Peyer's patch (tissue), 4 donors: ENCODE measurements at regions not wholly inside any gene's neighbourhood (a gene's known extent, or its start where the extent isn't known, plus 50 kb on each side); places are given as distances from the start of the nearest gene placed in this dataset.

Experiments used
- DNase-seq, 3 donors: peaks; one replicate each; pipeline ENCODE4 v3.0.0-alpha.2; 2017 to 2019
- H3K27ac ChIP-seq, 4 donors: fragments of 200-600 bp; sonication (generic); one replicate each; pipeline ENCODE4 v1.5.1; 2016 to 2019
- H3K27me3 ChIP-seq, 2 donors: fragments of 200-600 bp; sonication (generic); one replicate each; pipeline ENCODE4 v1.5.1; 2019
- H3K36me3 ChIP-seq, 3 donors: fragments of 200-600 bp; sonication (generic); one replicate each; pipeline ENCODE4 v1.5.1; 2016 to 2019
- H3K4me1 ChIP-seq, 4 donors: fragments of 200-600 bp; sonication (generic); one replicate each; pipeline ENCODE4 v1.5.1; 2016 to 2019
- H3K4me3 ChIP-seq, 4 donors: fragments of 200-600 bp; sonication (generic); 1 replicate in 3 of 4; 2 replicates in 1 of 4; pipeline ENCODE4 v1.5.1; 2016 to 2019; ENCODE audit warnings: mild to moderate bottlenecking in 1 of 4
- H3K9me3 ChIP-seq, 4 donors: fragments of 200-600 bp; sonication (generic); one replicate each; pipeline ENCODE4 v1.5.1; 2016 to 2019; ENCODE audit warnings: mild to moderate bottlenecking in 1 of 4
- POLR2A ChIP-seq, 2 donors: fragments of 450-650 bp; IDR thresholded peaks; one replicate each; pipeline ENCODE4 v1.5.1; 2017; ENCODE audit warnings: antibody characterized with exemption in 2 of 2, mild to moderate bottlenecking in 2 of 2, moderate library complexity in 2 of 2
- TF ChIP-seq, protein P1 (sequence below), 6 experiments: fragments of 450-650 bp in 4 of 6; fragments of 200-600 bp in 2 of 6; sonication (generic) in 1 of 6; IDR thresholded peaks; one replicate each; pipeline ENCODE4 v1.5.1; 2017 to 2019; ENCODE audit warnings: antibody characterized with exemption in 6 of 6, mild to moderate bottlenecking in 3 of 6, moderate library complexity in 1 of 6

DNA sequence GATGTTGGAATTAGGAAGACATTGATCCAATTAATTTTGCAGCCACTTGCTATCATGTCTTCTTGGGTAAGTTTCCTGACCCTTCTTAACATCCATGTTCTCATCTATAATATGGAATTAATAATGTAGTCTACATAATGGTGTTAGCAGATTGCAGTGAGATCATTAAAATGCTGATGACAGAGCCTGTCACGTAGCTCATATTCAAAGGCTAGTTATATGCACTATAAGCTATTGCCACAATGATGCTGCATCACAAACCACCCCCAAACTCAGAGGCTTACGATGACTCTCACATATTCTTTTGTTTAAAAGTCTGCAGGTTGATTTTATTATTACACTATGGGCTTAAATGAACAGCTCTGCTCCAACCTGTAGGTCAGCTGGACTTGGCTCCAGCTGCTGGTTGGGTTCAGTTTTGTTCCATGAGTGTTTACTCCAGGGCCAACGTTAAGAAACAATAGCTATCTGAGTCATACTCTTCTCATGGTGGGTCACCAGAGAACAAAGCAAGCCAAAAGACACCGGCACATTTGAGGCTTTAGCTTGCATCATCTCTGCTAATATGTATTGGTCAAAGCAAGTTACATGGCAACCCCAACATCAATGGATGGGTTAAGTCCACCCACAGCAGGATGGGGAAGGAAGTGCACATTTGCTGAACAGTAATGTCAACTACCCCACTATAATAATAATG, 250.0 kb upstream of the SLCO3A1 start:
- H3K9me3 ChIP-seq: no peaks in the 10 kb centered on the region
- H3K27ac ChIP-seq: no peak overlapping the region
- H3K4me1 ChIP-seq: no peaks in the 10 kb centered on the region
- TF ChIP-seq, protein P1, sequence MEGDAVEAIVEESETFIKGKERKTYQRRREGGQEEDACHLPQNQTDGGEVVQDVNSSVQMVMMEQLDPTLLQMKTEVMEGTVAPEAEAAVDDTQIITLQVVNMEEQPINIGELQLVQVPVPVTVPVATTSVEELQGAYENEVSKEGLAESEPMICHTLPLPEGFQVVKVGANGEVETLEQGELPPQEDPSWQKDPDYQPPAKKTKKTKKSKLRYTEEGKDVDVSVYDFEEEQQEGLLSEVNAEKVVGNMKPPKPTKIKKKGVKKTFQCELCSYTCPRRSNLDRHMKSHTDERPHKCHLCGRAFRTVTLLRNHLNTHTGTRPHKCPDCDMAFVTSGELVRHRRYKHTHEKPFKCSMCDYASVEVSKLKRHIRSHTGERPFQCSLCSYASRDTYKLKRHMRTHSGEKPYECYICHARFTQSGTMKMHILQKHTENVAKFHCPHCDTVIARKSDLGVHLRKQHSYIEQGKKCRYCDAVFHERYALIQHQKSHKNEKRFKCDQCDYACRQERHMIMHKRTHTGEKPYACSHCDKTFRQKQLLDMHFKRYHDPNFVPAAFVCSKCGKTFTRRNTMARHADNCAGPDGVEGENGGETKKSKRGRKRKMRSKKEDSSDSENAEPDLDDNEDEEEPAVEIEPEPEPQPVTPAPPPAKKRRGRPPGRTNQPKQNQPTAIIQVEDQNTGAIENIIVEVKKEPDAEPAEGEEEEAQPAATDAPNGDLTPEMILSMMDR (IDR thresholded peaks at IDR 0.05): no peak
- TF ChIP-seq POLR2A (IDR thresholded peaks at IDR 0.05): no peak
- H3K4me3 ChIP-seq: no peak overlapping the region
- H3K27me3 ChIP-seq: no peaks in the 10 kb centered on the region
- DNase-seq: no peak
- H3K36me3 ChIP-seq: no peaks in the 10 kb centered on the region

DNA sequence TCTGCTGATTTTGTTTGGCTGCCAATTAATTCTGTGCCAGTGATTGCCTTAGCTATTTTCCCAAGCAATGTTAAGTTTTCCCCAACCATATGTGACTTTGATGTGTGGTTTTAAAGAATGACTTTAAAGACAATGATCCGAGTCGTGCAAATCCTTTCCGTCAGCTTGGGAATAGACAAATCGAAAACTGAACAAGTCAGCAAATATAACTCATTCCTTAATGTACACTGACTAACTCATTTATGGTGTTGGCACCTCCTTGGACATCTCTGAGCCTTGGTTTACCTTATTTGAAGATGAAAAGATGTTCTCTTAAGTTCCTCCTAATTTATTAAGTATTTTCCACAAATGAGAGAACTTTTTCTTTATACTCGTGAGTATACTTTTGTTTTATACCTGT, 249.4 kb upstream of the SLCO3A1 start:
- Histone ChIP-seq H3K27me3 (no peaks in the 10 kb centered on the region), H3K36me3 (no peaks in the 10 kb centered on the region), H3K4me1 (no peaks in the 10 kb centered on the region), H3K9me3 (no peaks in the 10 kb centered on the region), H3K27ac (no peak overlapping the region), H3K4me3 (no peak overlapping the region)
- TF ChIP-seq, protein P1 (IDR thresholded peaks at IDR 0.05): no peak
- TF ChIP-seq POLR2A (IDR thresholded peaks at IDR 0.05): no peak
- DNase-seq: no peak

DNA sequence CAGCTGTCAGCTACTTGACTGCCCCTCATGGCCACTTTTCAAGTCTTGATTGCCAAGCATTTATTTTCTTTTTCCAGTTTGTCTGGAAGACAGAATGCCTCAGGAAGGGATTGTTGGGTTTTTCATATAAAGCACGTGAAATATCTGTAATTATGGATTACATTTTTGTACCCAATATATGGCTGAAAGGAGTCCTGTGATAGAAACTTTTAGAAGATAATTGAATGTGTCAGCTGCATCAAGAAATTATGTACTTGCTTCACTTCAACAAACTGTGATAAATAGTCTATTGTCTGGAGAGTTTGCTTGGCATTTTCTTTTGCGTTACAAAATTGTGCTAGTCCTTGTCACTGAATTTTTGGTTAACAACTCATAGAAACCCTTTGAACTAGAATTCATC, 247.9 kb upstream of the SLCO3A1 start:
- Histone ChIP-seq H3K27ac (no peak overlapping the region), H3K4me3 (no peak overlapping the region), H3K27me3 (no peaks in the 10 kb centered on the region), H3K4me1 (no peaks in the 10 kb centered on the region), H3K9me3 (no peaks in the 10 kb centered on the region), H3K36me3 (no peaks in the 10 kb centered on the region)
- no peak for DNase-seq
- TF ChIP-seq POLR2A (IDR thresholded peaks at IDR 0.05): no peak
- TF ChIP-seq, protein P1 (IDR thresholded peaks at IDR 0.05): no peak

- no peak for DNase-seq
Measured at GRCh38 chr15:91609231-91609630, 244.3 kb upstream of the SLCO3A1 start.

GRCh38 chr15:91609966-91610365, 243.5 kb upstream of the SLCO3A1 start:
- Histone ChIP-seq H3K4me1 (no peaks in the 10 kb centered on the region), H3K4me3 (no peak overlapping the region), H3K36me3 (no peaks in the 10 kb centered on the region), H3K27ac (no peak overlapping the region), H3K27me3 (no peaks in the 10 kb centered on the region), H3K9me3 (no peaks in the 10 kb centered on the region)
- DNase-seq: no peak
- TF ChIP-seq POLR2A (IDR thresholded peaks at IDR 0.05): no peak
- TF ChIP-seq, protein P1 (IDR thresholded peaks at IDR 0.05): no peak

More at GRCh38 chr15:91609231-91609630, 244.3 kb upstream of the SLCO3A1 start:
- Histone ChIP-seq H3K27me3 (no peaks in the 10 kb centered on the region), H3K4me1 (no peaks in the 10 kb centered on the region), H3K27ac (no peak overlapping the region), H3K4me3 (no peak overlapping the region), H3K36me3 (no peaks in the 10 kb centered on the region), H3K9me3 (no peaks in the 10 kb centered on the region)
- TF ChIP-seq, protein P1 (IDR thresholded peaks at IDR 0.05): no peak
- TF ChIP-seq POLR2A (IDR thresholded peaks at IDR 0.05): no peak
